ENCODE measurements at regions not wholly inside any gene's neighbourhood (a gene's known extent, or its start where the extent isn't known, plus 50 kb on each side); places are given as distances from the start of the nearest gene placed in this dataset.
A peak's percentile ranks its signal among the peaks of the same experiment; 100 is the strongest.
"Not testable (repeated sequence)": the region's sequence is repeated elsewhere in the genome, so short reads cannot be mapped to it uniquely, and the experiment has no call there.

GRCh38 chr18:40186677-40187076 lies 1768.4 kb upstream of the PIK3C3 start:
- DNase-seq (ENCODE audit: low read depth): no peak

- peak; percentile 36 for DNase-seq (ENCODE audit: low read depth)
These were observed 1775.1 kb upstream of the PIK3C3 start for GRCh38 chr18:40179729-40180461.

DNA sequence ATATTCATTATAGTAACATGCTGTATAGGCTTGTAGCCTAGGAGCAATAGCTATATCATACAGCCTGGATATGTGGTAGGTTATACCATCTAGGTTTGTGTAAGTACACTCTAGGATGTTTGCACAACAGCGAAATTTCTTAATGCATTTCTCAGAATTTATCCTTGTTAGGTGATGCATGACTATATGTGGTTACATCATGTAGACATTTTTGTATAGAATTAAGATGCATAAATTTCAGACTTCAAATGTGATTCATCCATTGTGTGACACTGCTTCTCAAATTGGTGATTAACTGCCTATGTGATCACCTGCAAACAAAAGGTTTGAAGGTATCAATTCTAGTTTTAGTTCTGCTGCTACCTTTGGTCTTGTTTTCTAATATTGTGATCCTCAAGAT lies 1787.0 kb upstream of the PIK3C3 start:
- DNase-seq (ENCODE audit: low read depth): no peak

- no peak for DNase-seq (ENCODE audit: low read depth)
These were observed 1791.8 kb upstream of the PIK3C3 start for GRCh38 chr18:40163254-40163653.

- DNase-seq (ENCODE audit: low read depth): no peak
These were observed 1794.7 kb upstream of the PIK3C3 start for GRCh38 chr18:40160361-40160760.

DNA sequence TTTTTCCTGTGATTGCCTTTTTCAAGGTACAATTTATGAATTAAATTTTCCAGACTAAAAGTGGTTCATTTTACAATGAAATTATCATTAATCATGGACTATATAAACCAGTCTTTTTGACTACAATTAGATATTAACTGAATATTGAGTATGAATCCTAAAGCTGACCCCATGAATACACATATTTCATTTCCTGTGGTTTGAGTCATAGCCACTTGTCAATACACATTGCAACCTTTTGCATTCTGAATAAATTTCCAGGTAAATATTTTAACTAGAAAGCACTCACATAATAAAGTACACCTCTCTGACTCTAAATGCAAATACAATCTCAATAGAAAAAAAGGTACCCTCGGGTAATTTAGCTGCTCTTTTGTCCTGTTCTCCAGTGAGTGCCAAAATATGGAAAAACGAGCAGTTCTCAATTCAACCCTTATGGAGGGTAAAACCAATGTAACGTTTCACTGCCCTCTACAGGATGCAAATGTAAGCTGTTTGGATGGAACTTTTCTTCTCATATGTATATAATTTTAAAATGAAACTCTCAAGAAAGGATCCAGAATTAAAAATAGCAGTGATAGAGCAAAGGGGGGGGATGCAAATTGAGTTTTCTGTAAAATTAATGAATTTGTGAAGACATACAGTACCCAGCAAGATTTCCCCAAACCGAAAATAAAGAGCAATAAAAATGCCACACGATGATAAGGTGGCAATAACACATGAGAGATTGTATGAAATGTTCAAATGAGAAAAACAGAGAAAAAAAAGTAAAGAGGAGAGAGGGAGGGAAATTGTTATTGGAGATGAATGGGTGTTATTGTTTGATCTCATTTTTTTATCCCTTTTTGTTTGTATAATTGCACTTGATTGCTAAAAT lies 1795.7 kb upstream of the PIK3C3 start:
- DNase-seq (ENCODE audit: low read depth): peak; percentile 22

GRCh38 chr18:40157120-40157519 lies 1797.9 kb upstream of the PIK3C3 start:
- DNase-seq (ENCODE audit: low read depth): no peak

GRCh38 chr18:40152859-40153258 lies 1802.2 kb upstream of the PIK3C3 start:
- peak; percentile 22 for DNase-seq (ENCODE audit: low read depth)

DNA sequence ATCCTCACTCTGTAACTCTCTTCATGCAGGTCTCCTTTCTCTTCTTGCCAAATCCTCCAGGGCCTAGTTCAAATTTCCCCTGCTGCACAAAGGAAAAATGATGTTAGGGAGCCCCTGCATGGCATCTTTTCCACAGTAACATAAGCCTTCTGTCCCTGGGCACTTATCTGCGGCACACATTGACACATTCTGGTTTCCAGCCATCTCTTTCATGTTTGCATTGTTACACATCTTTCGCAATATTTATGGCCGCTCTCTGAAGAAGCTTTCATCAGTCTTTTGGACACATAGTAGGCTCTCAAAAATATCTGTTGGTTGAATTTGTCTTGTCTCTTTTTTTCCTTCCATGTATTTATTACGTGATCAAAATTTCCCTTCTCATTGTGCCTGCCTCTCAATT lies 1806.1 kb upstream of the PIK3C3 start:
- DNase-seq (ENCODE audit: low read depth): no peak

- no peak for DNase-seq (ENCODE audit: low read depth)
These were observed 1821.8 kb upstream of the PIK3C3 start for GRCh38 chr18:40133253-40133652.

DNA sequence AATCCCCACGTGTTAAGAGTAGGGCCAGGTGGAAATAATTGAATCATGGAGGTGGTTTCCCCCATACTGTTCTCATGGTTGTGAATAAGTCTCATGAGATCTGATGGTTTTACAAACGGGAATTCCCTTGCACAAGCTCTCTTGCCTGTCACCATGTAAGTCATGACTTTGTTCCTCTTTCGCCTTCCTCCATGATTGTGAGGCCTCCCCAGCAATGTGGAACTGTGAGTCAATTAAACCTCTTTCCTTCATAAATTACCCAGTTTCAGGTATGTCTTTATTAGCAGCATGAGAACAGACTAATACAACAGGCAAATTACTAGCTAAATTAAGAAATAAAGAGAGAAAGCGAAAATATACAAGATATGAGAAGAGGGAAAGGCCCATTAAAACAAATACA lies 1822.6 kb upstream of the PIK3C3 start:
- not testable (repeated sequence) for DNase-seq (ENCODE audit: low read depth)

DNA sequence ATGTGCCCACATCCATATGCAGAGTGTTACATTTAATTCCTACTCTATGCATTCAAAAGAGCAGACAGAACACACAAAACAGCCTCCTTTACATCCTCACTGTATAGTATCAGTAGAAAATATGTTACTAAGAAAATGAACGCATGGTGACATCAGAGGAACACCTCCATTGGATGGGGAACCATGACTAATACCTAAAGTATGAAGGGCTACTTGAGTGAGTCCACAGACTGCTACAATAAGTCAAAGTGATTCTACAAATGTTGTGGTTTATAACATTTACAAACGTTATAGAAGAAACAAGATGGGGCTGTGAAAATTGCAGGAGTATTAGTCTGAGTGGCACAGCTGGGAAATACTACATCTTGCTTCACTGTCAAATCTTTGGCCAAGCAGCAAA lies 1830.9 kb upstream of the PIK3C3 start:
- DNase-seq (ENCODE audit: low read depth): peak; percentile 25

GRCh38 chr18:40120796-40121391 lies 1834.1 kb upstream of the PIK3C3 start:
- no peak for DNase-seq (ENCODE audit: low read depth)

- no peak for DNase-seq (ENCODE audit: low read depth)
These were observed 1834.7 kb upstream of the PIK3C3 start for GRCh38 chr18:40120356-40120755.

GRCh38 chr18:40119581-40119980 lies 1835.5 kb upstream of the PIK3C3 start:
- not testable (repeated sequence) for DNase-seq (ENCODE audit: low read depth)

DNA sequence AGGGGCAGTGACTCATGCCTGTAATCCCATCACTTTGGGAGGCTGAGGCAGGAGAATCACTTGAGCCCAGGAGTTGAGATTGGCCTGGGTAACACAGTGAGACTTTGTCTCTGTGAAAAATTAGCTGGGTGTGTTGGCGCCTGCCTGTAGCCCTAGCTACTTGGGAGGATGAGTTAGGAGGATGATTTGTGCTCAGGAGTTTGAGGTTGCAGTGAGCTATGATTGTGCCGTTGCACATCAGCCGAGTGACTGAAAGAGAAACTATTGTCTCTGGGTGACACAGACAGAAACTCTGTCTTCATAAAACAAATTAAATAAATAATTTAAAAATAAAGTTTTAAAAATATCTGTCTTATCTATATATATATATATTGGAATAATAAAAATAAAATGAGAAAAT lies 1844.6 kb upstream of the PIK3C3 start:
- DNase-seq (ENCODE audit: low read depth): no peak

GRCh38 chr18:40109252-40110049 lies 1845.6 kb upstream of the PIK3C3 start:
- no peak for DNase-seq (ENCODE audit: low read depth)

DNA sequence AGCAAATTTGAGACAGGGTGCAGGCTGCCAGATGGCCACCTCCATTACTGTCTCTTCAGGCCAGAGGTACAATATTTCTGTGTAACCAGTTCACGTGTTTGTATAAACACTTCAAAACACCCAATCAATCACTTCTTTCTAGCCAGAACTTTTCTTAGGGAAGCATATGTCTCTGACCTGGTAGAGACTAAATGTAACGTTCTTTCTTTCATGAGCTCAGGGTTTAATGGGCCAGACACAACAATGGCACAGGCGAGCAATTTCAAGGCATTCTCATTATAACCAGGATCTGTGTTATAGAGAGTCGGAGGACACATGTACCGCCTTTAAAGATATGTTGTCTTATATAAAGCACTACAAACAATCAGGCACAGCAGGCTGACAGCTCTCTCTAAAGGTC lies 1846.4 kb upstream of the PIK3C3 start:
- no peak for DNase-seq (ENCODE audit: low read depth)

- DNase-seq (ENCODE audit: low read depth): no peak
These were observed 1852.1 kb upstream of the PIK3C3 start for GRCh38 chr18:40102903-40103302.

- DNase-seq (ENCODE audit: low read depth): no peak
These were observed 1855.4 kb upstream of the PIK3C3 start for GRCh38 chr18:40099641-40100040.

DNA sequence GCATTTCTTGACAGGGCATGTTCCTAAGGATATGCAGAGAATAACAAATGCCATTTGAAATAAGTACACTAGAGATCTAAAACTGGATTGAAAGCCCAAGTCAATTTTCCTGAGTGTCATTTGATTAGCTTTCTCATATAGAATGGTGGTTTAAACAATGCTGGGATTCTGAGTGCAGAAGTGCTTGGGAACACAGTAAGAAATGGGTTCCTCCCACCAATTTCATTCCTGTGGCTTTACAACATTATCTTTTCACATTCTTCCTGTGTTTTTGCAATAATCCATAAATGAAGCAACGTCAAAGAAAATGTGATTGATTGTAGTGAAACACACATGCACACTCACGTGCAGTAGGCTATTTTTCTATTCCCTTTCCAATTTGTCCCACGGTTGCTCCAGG lies 1858.4 kb upstream of the PIK3C3 start:
- no peak for DNase-seq (ENCODE audit: low read depth)

- DNase-seq (ENCODE audit: low read depth): peak; percentile 19
These were observed 1860.6 kb upstream of the PIK3C3 start for GRCh38 chr18:40094441-40094840.

All from LHCN-M2 (cell line).